Epithelial cell of proximal tubule (primary cell): ENCODE measurements at regions not wholly inside any gene's neighbourhood (a gene's known extent, or its start where the extent isn't known, plus 50 kb on each side); places are given as distances from the start of the nearest gene placed in this dataset.
A peak's percentile ranks its signal among the peaks of the same experiment; 100 is the strongest.

Source experiments
- DNase-seq: peaks from one replicate; pipeline ENCODE4 v3.0.0-alpha.2; 2011; ENCODE audit warnings: low read depth
- H3K4me3 ChIP-seq: 2 replicates; pipeline ENCODE4 v1.5.1; 2011; ENCODE audit warnings: low read depth, mild to moderate bottlenecking, low read length
- CTCF ChIP-seq: conservative IDR thresholded peaks from 2 replicates; pipeline ENCODE4 v1.5.1; 2012; ENCODE audit warnings: low read depth, mild to moderate bottlenecking, low read length

- no peak for DNase-seq
- no peak overlapping the region for H3K4me3 ChIP-seq
- no peak for TF ChIP-seq CTCF
These were observed 94.2 kb upstream of the NRP1 start for GRCh38 chr10:33428682-33429081.

- TF ChIP-seq CTCF = no peak
- no peak overlapping the region for H3K4me3 ChIP-seq
- DNase-seq = no peak
These were observed 88.7 kb upstream of the NRP1 start for GRCh38 chr10:33423154-33423529.

- no peak overlapping the region for H3K4me3 ChIP-seq
- DNase-seq = no peak
- no peak for TF ChIP-seq CTCF
These were observed 88.1 kb upstream of the NRP1 start for GRCh38 chr10:33422471-33423153.

- no peak for TF ChIP-seq CTCF
- no peak overlapping the region for H3K4me3 ChIP-seq
- peak; percentile 91 for DNase-seq
These were observed 87.5 kb upstream of the NRP1 start for GRCh38 chr10:33421789-33422462.

- DNase-seq = no peak
- no peak overlapping the region for H3K4me3 ChIP-seq
- TF ChIP-seq CTCF = no peak
These were observed 84.8 kb upstream of the NRP1 start for GRCh38 chr10:33419311-33419710.

- TF ChIP-seq CTCF = no peak
- H3K4me3 ChIP-seq = no peak overlapping the region
- no peak for DNase-seq
These were observed 83.8 kb upstream of the NRP1 start for GRCh38 chr10:33418301-33418700.

GRCh38 chr10:33416691-33417090 lies 82.2 kb upstream of the NRP1 start:
- TF ChIP-seq CTCF = no peak
- H3K4me3 ChIP-seq = no peak overlapping the region

More at GRCh38 chr10:33416691-33417090, 82.2 kb upstream of the NRP1 start:
- DNase-seq = no peak
